Uterus (tissue), 3 donors: ENCODE measurements at regions not wholly inside any gene's neighbourhood (a gene's known extent, or its start where the extent isn't known, plus 50 kb on each side); places are given as distances from the start of the nearest gene placed in this dataset.

Source experiments
- DNase-seq, 2 donors: peaks; one replicate each; pipeline ENCODE4 v3.0.0-alpha.2; 2019 to 2020
- H3K27ac ChIP-seq, 2 donors: fragments of 200-600 bp; sonication (generic); 1 replicate in 1 of 2; 2 replicates in 1 of 2; pipeline ENCODE4 v1.5.1; 2016 to 2018
- H3K27me3 ChIP-seq, 2 donors: fragments of 200-600 bp; sonication (generic); one replicate each; pipeline ENCODE4 v1.5.1; 2018 to 2019; ENCODE audit warnings: control low read depth in 1 of 2
- H3K36me3 ChIP-seq, 2 donors: fragments of 200-600 bp; sonication (generic); one replicate each; pipeline ENCODE4 v1.5.1; 2019; ENCODE audit warnings: control low read depth in 1 of 2
- H3K4me1 ChIP-seq, 2 donors: fragments of 200-600 bp; sonication (generic); one replicate each; pipeline ENCODE4 v1.5.1; 2018 to 2019; ENCODE audit warnings: control low read depth in 1 of 2
- H3K4me3 ChIP-seq, 2 donors: fragments of 200-600 bp; sonication (generic); 1 replicate in 1 of 2; 2 replicates in 1 of 2; pipeline ENCODE4 v1.5.1; 2018 to 2019; ENCODE audit warnings: mild to moderate bottlenecking in 1 of 2
- H3K9me3 ChIP-seq, 2 donors: fragments of 200-600 bp; sonication (generic); one replicate each; pipeline ENCODE4 v1.5.1; 2019; ENCODE audit warnings: control low read depth in 1 of 2
- POLR2A ChIP-seq, 2 donors: fragments of 450-650 bp; IDR thresholded peaks; one replicate each; pipeline ENCODE4 v1.6.1; 2016; ENCODE audit warnings: antibody characterized with exemption in 2 of 2, mild to moderate bottlenecking in 1 of 2, moderate library complexity in 1 of 2
- intact Hi-C: fragments of 100-400 bp; cut with DNase I; formaldehyde crosslinking; loops from one replicate; pipeline ENCODE4 v1.15.1; 2023; ENCODE audit warnings: low total_unique reads
- TF ChIP-seq, protein P1 (sequence below), 4 experiments: fragments of 200-600 bp in 2 of 4; fragments of 450-650 bp in 2 of 4; sonication (generic) in 2 of 4; IDR thresholded peaks; one replicate each; pipeline ENCODE4 v1.5.1; 2016 to 2019; ENCODE audit warnings: antibody characterized with exemption in 4 of 4, mild to moderate bottlenecking in 2 of 4, moderate library complexity in 1 of 4
- donor health status: DM: yes; HTN: yes; CAD: no.

DNA sequence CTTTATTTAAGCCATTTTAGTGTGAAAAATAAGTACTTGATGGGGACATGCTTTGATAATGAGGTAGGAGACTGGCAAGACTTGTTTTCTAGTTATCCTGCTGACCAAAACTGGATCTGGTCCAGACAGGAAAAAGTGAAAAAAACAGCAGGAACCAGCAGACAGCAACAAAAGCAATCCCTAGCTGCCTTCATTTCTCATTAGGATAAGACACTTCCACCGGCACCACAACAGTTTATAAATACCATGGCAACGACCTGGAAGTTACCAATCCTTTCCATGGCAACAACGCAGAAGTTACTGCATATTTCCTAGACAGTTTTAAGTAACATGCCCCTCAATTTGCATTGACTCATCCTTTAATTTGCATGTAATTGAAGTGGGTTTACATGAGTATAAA is 993.8 kb upstream of the NCAM2 start:
- H3K36me3 ChIP-seq, result no peaks in the 10 kb centered on the region
- DNase-seq, result no peak
- H3K9me3 ChIP-seq, result no peaks in the 10 kb centered on the region
- intact Hi-C loops, result no loop called here
- H3K4me3 ChIP-seq, result no peak overlapping the region
- no peaks in the 10 kb centered on the region for H3K4me1 ChIP-seq
- TF ChIP-seq POLR2A (IDR thresholded peaks at IDR 0.05), result no peak
- TF ChIP-seq, protein P1, sequence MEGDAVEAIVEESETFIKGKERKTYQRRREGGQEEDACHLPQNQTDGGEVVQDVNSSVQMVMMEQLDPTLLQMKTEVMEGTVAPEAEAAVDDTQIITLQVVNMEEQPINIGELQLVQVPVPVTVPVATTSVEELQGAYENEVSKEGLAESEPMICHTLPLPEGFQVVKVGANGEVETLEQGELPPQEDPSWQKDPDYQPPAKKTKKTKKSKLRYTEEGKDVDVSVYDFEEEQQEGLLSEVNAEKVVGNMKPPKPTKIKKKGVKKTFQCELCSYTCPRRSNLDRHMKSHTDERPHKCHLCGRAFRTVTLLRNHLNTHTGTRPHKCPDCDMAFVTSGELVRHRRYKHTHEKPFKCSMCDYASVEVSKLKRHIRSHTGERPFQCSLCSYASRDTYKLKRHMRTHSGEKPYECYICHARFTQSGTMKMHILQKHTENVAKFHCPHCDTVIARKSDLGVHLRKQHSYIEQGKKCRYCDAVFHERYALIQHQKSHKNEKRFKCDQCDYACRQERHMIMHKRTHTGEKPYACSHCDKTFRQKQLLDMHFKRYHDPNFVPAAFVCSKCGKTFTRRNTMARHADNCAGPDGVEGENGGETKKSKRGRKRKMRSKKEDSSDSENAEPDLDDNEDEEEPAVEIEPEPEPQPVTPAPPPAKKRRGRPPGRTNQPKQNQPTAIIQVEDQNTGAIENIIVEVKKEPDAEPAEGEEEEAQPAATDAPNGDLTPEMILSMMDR (IDR thresholded peaks at IDR 0.05), result no peak
- no peak overlapping the region for H3K27ac ChIP-seq
- H3K27me3 ChIP-seq, result no peaks in the 10 kb centered on the region

DNA sequence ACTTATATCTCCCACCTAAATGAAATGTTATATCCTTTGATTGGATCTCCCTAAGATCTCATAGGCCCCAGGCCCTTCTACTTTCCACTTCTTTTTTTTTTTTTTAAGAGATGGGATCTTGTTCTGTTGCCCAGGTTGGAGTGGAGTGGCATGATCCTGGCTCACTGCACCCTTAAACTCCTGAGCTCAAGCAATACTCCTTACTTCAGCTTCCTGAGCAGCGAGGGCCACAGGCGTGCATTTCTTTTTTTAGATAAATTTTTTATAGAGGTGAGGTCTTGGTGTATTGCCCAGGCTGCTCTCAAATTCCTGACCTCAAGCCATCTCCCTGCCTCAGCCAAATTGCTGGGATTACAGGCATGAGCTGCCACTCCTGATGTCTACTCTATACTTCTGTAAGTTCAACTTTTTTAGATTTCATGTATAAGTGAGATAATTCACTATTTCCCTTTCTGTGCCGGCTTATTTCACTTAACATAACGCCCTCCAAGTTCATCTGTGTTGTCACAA is 987.5 kb upstream of the NCAM2 start:
- H3K27me3 ChIP-seq, result no peaks in the 10 kb centered on the region
- TF ChIP-seq POLR2A (IDR thresholded peaks at IDR 0.05), result no peak
- TF ChIP-seq, protein P1 (IDR thresholded peaks at IDR 0.05), result no peak
- no peaks in the 10 kb centered on the region for H3K4me1 ChIP-seq
- no peaks in the 10 kb centered on the region for H3K9me3 ChIP-seq
- DNase-seq, result no peak
- intact Hi-C loops, result no loop called here
- no peaks in the 10 kb centered on the region for H3K36me3 ChIP-seq
- no peak overlapping the region for H3K27ac ChIP-seq
- no peak overlapping the region for H3K4me3 ChIP-seq

DNA sequence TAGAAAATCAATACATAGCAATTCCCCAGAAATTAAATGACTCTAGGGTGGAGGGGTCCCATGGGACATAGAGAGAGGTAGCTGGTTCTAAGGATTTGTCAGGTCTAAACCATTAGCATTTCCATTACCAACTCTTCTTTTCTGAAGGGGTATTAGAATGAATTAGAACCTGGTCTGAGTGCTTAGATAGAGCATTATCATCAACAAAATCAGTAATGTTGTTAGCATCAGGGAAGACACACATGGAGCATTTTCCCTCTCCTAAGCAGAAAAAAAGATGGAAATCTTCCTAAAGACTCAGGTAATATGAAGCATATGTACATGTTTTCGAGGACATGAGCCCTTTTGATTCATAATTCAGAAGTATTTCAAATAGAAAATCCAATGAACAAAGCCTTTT is 984.4 kb upstream of the NCAM2 start:
- Histone ChIP-seq H3K36me3 (no peaks in the 10 kb centered on the region), H3K9me3 (no peaks in the 10 kb centered on the region)

DNA sequence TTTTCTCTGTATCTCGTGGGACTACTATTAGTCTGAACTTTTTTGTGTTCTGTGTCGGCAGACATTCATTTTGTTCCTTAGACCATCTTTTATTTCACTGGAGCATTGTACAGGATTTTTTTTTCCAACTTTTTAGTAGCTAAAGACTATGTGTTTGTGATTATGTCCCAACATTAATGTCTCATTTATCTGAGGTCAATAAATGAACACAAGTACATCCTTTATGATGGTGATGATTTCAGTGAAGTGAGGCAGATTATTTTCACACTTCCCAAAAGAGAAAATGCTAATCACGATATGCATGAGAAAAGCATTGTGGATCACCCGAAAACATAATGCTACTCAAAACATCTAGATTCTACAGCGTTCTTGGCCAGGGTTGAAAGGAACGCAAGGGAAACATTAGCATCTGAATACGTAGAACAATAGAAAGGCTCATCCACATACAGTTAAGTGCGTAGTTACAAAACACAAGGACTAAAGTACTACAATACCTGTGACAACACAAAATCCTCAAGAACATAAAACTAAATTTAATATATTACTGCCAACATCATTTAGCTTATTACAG is 981.7 kb upstream of the NCAM2 start:
- TF ChIP-seq, protein P1 (IDR thresholded peaks at IDR 0.05), result no peak
- TF ChIP-seq POLR2A (IDR thresholded peaks at IDR 0.05), result no peak
- H3K9me3 ChIP-seq, result no peaks in the 10 kb centered on the region
- H3K27me3 ChIP-seq, result no peaks in the 10 kb centered on the region
- no peak overlapping the region for H3K27ac ChIP-seq
- H3K4me1 ChIP-seq, result no peaks in the 10 kb centered on the region
- no peak for DNase-seq
- H3K36me3 ChIP-seq, result no peaks in the 10 kb centered on the region
- H3K4me3 ChIP-seq, result no peak overlapping the region
- intact Hi-C loops, result no loop called here

More for the DNA sequence above, 984.4 kb upstream of the NCAM2 start:
- no peak for DNase-seq
- TF ChIP-seq POLR2A (IDR thresholded peaks at IDR 0.05), result no peak
- TF ChIP-seq, protein P1 (IDR thresholded peaks at IDR 0.05), result no peak
- Histone ChIP-seq H3K27ac (no peak overlapping the region), H3K27me3 (no peaks in the 10 kb centered on the region), H3K4me3 (no peak overlapping the region), H3K4me1 (no peaks in the 10 kb centered on the region)
- intact Hi-C loops, result no loop called here

DNA sequence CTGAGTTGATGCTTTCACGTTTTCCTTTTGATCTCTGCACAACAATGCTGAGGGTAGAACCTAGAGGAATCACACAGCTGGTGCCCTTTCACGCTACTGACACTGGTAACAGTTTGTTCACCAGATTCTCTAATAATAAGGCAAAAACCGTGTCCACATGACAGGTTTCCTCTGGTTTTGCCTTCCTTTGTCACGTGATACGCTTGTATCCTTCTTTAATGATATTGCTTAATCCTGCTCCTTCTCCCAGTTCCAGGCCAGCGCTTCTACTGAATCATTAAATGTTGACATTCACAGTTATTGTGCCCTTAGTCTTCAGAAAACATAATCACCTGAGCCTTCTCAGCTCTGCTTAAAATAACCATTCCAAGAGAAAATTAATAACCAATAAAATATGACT is 978.2 kb upstream of the NCAM2 start:
- Histone ChIP-seq H3K27ac (no peak overlapping the region), H3K4me3 (no peak overlapping the region), H3K36me3 (no peaks in the 10 kb centered on the region), H3K9me3 (no peaks in the 10 kb centered on the region), H3K27me3 (no peaks in the 10 kb centered on the region), H3K4me1 (no peaks in the 10 kb centered on the region)
- DNase-seq, result no peak
- intact Hi-C loops, result no loop called here
- TF ChIP-seq, protein P1 (IDR thresholded peaks at IDR 0.05), result no peak
- no peak for TF ChIP-seq POLR2A (IDR thresholded peaks at IDR 0.05)
